PC-3 (cell line): ENCODE measurements at regions not wholly inside any gene's neighbourhood (a gene's known extent, or its start where the extent isn't known, plus 50 kb on each side); places are given as distances from the start of the nearest gene placed in this dataset.

ENCODE experiments used
- CTCF ChIP-seq: fragments of 300-600 bp; sonication (generic); conservative IDR thresholded peaks from 2 replicates; pipeline ENCODE4 v1.5.1; 2017; ENCODE audit warnings: antibody characterized with exemption, low read depth, mild to moderate bottlenecking, low read length
- EZH2 ChIP-seq: fragments of 300-600 bp; sonication (generic); IDR thresholded peaks from one replicate; pipeline ENCODE4 v1.6.1; 2017; ENCODE audit warnings: antibody characterized with exemption, mild to moderate bottlenecking, low read length; ENCODE audit not compliant: unreplicated experiment
- EZH2phosphoT487 ChIP-seq: fragments of 300-600 bp; sonication (generic); IDR thresholded peaks from 2 replicates; pipeline ENCODE4 v1.6.1; 2018; ENCODE audit warnings: mild to moderate bottlenecking, antibody characterized with exemption, low read length, borderline replicate concordance

- no peak for TF ChIP-seq CTCF
- no peak for TF ChIP-seq EZH2
- no peak for TF ChIP-seq EZH2phosphoT487
Observed at GRCh38 chr3:98712726-98713125, 50.4 kb upstream of the ST3GAL6 start.
